ENCODE measurements at regions not wholly inside any gene's neighbourhood (a gene's known extent, or its start where the extent isn't known, plus 50 kb on each side); places are given as distances from the start of the nearest gene placed in this dataset.

- no peak overlapping the region for H3K4me3 ChIP-seq (ENCODE audit: low read depth, low read length)
- no peak for DNase-seq (ENCODE audit: low read depth)
- TF ChIP-seq CTCF (IDR thresholded peaks at IDR 0.05; ENCODE audit: control insufficient read depth, extremely low read depth, insufficient read depth) = no peak
Observed at GRCh38 chr4:56737666-56738065, 56.6 kb upstream of the HOPX start.

- no peak overlapping the region for H3K4me3 ChIP-seq (ENCODE audit: low read depth, low read length)
- TF ChIP-seq CTCF (IDR thresholded peaks at IDR 0.05; ENCODE audit: control insufficient read depth, extremely low read depth, insufficient read depth) = no peak
- DNase-seq (ENCODE audit: low read depth) = no peak
Observed at GRCh38 chr4:56733352-56733751, 52.3 kb upstream of the HOPX start.

- TF ChIP-seq CTCF (IDR thresholded peaks at IDR 0.05; ENCODE audit: control insufficient read depth, extremely low read depth, insufficient read depth) = no peak
- DNase-seq (ENCODE audit: low read depth) = no peak
- H3K4me3 ChIP-seq (ENCODE audit: low read depth, low read length) = no peak overlapping the region
Observed at GRCh38 chr4:56732301-56732700, 51.2 kb upstream of the HOPX start.

- DNase-seq (ENCODE audit: low read depth) = no peak
- TF ChIP-seq CTCF (IDR thresholded peaks at IDR 0.05; ENCODE audit: control insufficient read depth, extremely low read depth, insufficient read depth) = no peak
Observed at GRCh38 chr4:56731857-56732256, 50.8 kb upstream of the HOPX start.

More at GRCh38 chr4:56731857-56732256, 50.8 kb upstream of the HOPX start:
- H3K4me3 ChIP-seq (ENCODE audit: low read depth, low read length) = no peak overlapping the region
